Hepatic stellate cell (primary cell): ENCODE measurements at regions not wholly inside any gene's neighbourhood (a gene's known extent, or its start where the extent isn't known, plus 50 kb on each side); places are given as distances from the start of the nearest gene placed in this dataset.

Experiments
- DNase-seq: peaks from one replicate; pipeline ENCODE4 v3.0.0; 2011; ENCODE audit warnings: low spot score

- no peak for DNase-seq
Measured at GRCh38 chr1:34655875-34656240, 99.0 kb upstream of the GJB5 start.

- no peak for DNase-seq
Measured at GRCh38 chr1:34656299-34656698, 98.5 kb upstream of the GJB5 start.

GRCh38 chr1:34656731-34657130 is 98.1 kb upstream of the GJB5 start:
- no peak for DNase-seq

- DNase-seq: no peak
Measured at GRCh38 chr1:34657266-34657665, 97.6 kb upstream of the GJB5 start.

- DNase-seq: no peak
Measured at GRCh38 chr1:34657849-34658248, 97.0 kb upstream of the GJB5 start.

GRCh38 chr1:34663031-34663430 is 91.8 kb upstream of the GJB5 start:
- DNase-seq: no peak

- DNase-seq: no peak
Measured at GRCh38 chr1:34668063-34668462, 86.8 kb upstream of the GJB5 start.

GRCh38 chr1:34670982-34671381 is 83.9 kb upstream of the GJB5 start:
- no peak for DNase-seq

- DNase-seq: no peak
Measured at GRCh38 chr1:34671887-34672286, 83.0 kb upstream of the GJB5 start.

GRCh38 chr1:34681480-34682451 is 73.1 kb upstream of the GJB5 start:
- DNase-seq: peak; percentile 27

GRCh38 chr1:34682452-34683223 is 72.2 kb upstream of the GJB5 start:
- DNase-seq: no peak

- DNase-seq: no peak
Measured at GRCh38 chr1:34683616-34684015, 71.2 kb upstream of the GJB5 start.

GRCh38 chr1:34684266-34684665 is 70.6 kb upstream of the GJB5 start:
- DNase-seq: no peak

- DNase-seq: no peak
Measured at GRCh38 chr1:34685225-34685624, 69.6 kb upstream of the GJB5 start.

- DNase-seq: no peak
Measured at GRCh38 chr1:34686531-34686930, 68.3 kb upstream of the GJB5 start.

GRCh38 chr1:34688006-34688741 is 66.7 kb upstream of the GJB5 start:
- no peak for DNase-seq

GRCh38 chr1:34690269-34690668 is 64.6 kb upstream of the GJB5 start:
- no peak for DNase-seq

- DNase-seq: no peak
Measured at GRCh38 chr1:34693081-34693480, 61.8 kb upstream of the GJB5 start.

- no peak for DNase-seq
Measured at GRCh38 chr1:34694383-34694782, 60.5 kb upstream of the GJB5 start.

GRCh38 chr1:34695580-34695979 is 59.3 kb upstream of the GJB5 start:
- DNase-seq: no peak

GRCh38 chr1:34696230-34696629 is 58.6 kb upstream of the GJB5 start:
- no peak for DNase-seq

- DNase-seq: no peak
Measured at GRCh38 chr1:34696981-34697380, 57.9 kb upstream of the GJB5 start.

GRCh38 chr1:34697818-34698217 is 57.0 kb upstream of the GJB5 start:
- no peak for DNase-seq
